GM18907 (cell line): ENCODE measurements at regions not wholly inside any gene's neighbourhood (a gene's known extent, or its start where the extent isn't known, plus 50 kb on each side); places are given as distances from the start of the nearest gene placed in this dataset.
"Not testable (repeated sequence)": the region's sequence is repeated elsewhere in the genome, so short reads cannot be mapped to it uniquely, and the experiment has no call there.

Experiments
- ATAC-seq: cut with Tn5 transposase; IDR thresholded peaks from one replicate; pipeline ENCODE4 v1.9.1; 2021; ENCODE audit warnings: mild to moderate bottlenecking, moderate library complexity; ENCODE audit not compliant: unreplicated experiment

DNA sequence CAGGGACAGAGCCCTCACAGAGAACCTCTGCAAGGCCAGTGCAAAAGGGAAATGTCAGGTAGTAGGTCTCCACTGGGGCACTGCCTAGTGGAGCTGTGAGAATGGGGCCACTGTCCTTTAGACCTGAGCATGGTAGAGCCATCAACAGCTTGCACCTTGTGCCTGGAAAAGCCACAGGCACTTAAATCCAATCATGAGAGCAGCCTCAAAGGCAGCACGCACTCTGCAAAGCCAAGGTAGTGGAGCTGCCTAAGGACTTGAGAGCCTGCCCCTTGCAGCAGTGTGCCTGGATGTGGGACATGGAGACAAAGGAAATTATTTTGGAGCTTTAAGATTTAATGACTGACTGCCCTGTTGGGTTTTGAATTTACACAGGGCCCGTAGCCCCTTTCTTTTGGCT lies 918.5 kb upstream of the POT1 start:
- ATAC-seq, result no peak

- no peak for ATAC-seq
Observed at GRCh38 chr7:125847692-125848091, 918.1 kb upstream of the POT1 start.

DNA sequence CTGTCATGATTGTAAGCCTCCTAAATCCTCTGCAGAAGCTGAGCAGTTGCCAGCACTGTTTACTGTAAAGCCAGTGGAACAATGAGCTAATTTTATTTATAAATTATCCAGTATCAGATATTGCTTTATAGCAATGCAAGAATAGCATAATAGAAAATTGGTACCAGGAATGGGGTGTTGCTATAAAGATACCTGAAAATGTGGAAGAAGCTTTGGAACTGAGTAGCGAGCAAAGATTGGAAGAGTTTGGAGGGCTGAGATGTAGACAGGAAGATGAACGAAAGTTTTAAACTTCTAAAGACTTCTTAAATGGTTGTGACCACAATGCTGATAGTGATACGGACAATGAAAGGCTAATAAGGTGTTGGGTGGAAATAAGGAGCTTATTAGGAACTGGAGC lies 917.4 kb upstream of the POT1 start:
- no peak for ATAC-seq

DNA sequence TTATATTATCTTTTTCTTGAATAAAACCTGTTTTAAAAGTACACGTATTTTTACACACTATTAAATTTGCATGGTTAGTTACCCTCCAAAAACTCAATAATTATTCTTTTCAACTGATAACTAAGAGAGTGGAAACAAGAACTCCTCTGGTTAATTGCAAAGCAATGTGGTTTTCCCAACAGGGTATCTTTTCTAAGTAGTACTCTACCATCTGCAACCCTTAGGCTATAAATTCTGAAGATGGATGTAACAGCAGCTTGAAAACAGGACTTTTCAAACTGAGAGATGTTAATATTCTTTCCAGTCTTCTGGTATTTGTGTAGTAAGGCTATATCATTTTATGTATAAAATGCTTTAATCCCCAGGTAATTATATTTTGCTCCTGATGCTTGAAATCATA lies 916.1 kb upstream of the POT1 start:
- no peak for ATAC-seq

DNA sequence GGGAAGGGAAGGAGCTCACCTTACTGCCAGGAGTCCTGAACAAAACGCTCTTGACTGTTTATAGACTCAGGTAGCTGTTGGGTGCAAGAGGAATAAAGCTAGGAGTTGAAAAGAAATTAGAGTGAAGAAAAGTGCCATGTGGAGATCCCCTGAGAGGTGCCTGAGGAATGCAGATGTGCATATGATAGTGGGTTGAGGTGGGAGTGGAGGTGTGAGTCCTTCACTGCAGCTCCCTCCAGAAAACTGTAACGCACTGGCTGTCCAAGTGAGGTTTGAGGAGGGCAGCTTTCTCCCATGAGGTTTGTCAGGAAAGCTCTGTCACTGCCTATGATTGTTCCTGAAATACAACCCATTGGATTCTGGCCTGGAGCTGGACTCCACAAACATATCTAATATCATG lies 904.8 kb upstream of the POT1 start:
- ATAC-seq, result no peak

DNA sequence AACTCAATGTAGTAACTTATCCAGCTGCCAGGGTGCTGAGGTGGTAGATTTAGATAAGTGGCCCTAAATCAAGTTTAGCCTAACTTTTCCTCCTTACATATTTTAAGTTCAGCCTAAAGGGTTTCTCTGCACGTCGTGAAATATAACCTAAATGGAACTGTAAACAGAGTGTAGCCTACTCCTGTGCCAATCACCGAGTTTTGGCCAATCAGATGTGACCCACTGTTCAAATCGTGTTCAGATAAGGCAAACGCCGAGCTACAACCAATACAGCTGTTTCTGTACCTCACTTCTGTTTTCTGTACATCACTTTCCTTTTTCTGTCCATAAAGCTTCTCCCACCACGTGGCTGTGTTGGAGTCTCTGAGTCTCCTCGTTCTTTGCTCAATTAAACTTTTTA lies 904.2 kb upstream of the POT1 start:
- ATAC-seq, result no peak

DNA sequence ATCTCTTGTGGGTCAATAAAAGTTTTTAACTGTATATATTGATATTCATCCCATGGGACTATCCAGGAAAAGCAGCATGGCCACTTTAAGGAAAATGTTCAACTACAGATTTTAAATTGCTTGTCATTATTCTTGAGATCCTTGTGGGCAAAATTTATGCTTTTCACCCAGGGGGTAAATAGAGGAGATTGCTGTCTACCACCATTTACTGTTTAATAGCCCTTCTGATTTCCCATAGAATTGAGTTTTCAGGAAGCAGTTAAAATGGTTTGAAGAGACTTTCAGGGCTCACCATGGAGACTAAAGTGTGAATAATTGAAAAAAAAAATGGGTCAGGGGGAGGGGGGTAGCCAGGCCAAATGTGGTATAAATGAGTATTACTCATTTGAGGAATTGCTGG lies 901.1 kb upstream of the POT1 start:
- ATAC-seq, result no peak

DNA sequence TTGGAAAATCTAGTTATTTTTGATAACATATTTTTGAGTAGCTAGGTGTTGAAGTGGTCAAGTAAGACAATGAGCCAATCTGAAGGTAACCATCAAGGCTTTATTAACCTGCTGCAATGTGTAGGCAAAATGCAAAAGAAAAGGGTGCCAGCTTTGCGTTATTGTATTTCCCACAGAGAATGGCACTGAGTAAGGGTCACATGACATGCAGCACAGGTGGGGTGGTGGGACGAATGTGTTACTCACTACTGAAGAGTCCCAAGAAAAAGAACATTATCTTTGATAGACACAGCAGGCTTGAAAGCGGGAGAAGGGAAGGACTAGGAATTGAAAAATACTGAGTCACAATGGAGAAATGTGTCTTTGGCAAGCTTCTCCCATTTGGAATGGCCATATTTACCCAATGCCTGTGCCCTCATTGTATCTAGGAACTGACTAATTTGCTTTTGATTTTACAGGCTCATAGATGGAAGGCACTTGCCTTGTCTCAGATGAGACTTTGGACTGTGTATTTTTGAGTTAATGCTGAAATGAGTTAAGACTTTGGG lies 898.6 kb upstream of the POT1 start:
- ATAC-seq, result no peak

DNA sequence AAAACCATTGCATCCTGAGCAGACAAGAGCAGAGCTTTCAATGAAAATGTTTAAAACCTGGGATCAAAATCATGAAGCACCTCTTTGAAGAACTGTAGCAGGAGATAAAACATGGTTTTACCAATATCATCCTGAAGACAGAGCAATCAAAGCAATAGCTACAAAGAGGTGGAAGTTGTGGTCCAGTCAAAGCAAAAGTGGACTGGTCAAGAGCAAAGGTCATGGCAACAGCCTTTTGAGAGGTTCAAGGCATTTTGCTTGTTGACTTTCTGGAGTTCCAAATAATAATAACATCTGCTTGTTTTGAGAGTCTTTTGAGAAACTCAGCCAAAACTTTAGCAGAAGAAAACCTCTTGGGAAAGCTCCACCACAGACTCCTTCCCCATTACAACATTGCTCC lies 893.9 kb upstream of the POT1 start:
- ATAC-seq, result no peak

DNA sequence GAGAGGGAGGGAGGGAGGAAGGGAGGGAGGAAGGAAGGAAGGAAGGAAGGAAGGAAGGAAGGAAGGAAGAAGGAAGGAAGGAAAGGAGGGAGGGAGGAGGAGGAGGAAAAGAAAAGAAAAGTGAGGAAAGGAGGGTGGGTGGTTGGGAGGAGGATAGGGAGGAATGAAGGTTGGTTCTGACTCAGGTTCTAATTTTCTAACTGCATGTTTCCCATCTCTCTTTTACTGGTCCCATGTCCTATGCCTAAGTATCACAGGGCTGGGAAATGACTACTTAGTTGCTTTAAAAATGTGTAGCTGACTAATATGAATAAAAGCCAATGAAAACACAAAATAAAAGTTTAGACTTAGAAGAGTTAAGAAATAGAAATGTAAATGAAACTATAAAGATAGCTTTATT lies 890.9 kb upstream of the POT1 start:
- ATAC-seq, result no peak

DNA sequence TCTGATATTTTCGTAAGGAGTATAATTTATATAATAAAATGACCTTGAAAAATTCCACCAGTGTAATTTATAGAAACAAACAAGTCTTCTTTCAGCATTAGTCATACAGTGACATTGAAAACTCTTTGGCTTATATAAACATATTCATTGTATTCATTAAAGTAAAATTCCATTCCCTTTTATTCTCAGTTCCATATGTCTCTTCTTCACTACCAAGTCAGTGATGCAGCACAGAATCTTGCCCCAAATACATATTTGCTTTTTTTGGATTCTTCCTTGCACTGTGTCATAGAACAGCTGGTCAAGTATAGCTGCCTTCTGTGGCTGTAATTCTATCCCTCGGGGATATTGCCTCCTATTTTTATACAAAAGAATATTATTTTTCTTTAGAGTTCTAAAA lies 884.5 kb upstream of the POT1 start:
- no peak for ATAC-seq

DNA sequence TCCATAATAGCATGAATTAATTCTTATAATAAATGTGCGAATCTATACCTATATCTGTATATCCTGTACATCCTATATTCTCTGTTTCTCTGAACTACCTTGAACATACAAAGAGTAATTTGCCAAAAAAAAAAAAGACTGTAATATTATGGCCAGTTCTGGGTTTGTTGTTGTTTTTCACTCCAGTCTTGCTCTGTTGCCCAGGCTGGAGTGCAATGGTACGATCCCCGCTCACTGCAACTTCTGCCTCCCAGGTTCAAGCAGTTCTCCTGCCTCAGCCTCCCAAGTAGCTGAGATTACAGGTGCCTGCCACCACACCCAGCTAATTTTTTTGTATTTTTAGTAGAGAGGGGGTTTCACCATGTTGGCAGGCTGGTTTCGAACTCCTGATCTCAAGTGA lies 876.9 kb upstream of the POT1 start:
- not testable (repeated sequence) for ATAC-seq

- no peak for ATAC-seq
Observed at GRCh38 chr7:125804273-125804672, 874.6 kb upstream of the POT1 start.

DNA sequence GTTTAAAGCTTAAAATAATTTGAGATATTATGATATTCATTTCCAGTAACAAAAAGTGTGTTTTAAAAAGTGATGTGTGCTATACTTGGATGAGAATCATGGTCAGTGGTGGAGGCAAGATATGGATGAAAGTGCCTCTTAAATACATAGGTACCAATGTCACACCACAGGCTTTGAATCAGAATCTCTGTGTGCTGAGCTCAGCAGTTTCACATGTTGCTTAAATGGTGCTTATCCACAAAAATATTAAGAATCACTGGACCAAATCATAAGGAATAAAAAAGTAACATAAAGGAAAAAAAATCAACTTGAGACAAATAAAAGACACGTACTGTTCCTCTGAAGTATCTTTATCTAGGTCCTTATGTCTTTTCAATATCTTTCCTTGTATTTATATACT lies 850.5 kb upstream of the POT1 start:
- no peak for ATAC-seq

GRCh38 chr7:125775317-125775716 lies 845.7 kb upstream of the POT1 start:
- ATAC-seq, result no peak

DNA sequence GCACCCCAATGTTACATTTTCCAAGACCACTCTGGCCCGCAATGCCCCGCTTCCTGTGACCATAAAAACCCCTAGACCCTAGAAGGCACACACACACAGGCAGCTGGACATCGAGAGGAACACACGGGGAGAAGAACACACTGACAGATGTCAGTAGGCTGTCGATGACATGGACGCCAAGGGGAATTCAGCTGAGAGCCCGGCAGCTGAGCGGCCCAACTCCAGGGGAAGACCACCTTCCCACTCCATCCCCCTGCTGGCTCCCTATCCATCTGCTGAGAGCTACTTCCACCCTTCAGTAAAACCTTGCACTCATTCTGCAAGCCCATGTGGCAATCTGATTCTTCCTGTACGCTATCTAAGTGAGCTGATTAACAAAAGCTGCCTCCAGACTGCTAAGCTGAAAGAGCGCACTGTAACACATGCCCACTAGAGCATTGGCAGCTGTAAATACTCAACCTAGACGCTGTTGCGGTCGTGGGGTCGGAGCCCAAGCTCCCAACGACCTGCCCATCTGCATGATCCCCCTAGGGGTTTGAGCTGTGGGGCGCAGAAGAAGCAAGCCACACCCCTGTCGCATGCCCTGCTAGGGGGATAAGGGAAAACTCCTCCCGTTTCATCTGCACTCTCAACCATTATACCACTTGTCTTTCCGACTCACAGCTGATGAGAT lies 843.6 kb upstream of the POT1 start:
- no peak for ATAC-seq

- ATAC-seq, result no peak
Observed at GRCh38 chr7:125747966-125748365, 818.3 kb upstream of the POT1 start.

GRCh38 chr7:125746510-125746909 lies 816.9 kb upstream of the POT1 start:
- no peak for ATAC-seq

DNA sequence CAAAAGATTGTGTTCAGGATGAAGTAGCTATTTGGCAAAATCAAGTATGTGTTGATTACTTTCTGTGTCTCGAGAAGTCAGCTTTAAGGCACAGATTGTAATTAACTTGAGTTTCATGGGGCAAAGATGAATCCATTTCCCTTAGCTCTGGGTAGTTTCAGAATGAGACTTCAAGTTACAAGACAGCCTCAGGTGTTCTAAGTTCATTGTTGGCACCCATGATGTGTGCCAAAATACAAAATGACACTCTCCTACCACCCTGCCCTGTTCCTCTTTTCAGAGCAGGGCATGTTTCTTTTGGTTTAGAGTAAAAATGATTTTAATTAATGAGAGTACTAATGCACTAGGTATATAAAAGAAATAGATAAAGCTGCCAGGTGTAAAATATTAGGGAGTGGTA lies 797.6 kb upstream of the POT1 start:
- ATAC-seq, result no peak

DNA sequence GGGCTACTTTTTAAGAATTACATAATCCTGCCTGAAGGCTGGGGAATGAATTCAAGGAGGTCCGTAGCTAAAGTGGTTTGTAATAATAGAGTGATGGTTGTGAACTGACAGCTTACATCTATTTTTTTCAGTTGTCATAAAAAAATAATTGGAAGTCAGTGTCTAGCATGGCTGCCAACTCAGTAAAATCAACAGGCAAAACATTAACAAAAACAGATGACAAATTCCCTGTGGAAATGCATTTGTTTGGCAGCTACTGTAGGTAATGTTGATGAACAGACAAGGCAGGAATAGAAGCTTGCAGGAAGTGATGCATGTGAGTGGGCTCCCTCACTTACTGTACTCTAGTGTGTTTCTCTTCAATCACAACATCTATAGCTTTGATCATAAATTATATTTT lies 766.0 kb upstream of the POT1 start:
- ATAC-seq, result no peak

DNA sequence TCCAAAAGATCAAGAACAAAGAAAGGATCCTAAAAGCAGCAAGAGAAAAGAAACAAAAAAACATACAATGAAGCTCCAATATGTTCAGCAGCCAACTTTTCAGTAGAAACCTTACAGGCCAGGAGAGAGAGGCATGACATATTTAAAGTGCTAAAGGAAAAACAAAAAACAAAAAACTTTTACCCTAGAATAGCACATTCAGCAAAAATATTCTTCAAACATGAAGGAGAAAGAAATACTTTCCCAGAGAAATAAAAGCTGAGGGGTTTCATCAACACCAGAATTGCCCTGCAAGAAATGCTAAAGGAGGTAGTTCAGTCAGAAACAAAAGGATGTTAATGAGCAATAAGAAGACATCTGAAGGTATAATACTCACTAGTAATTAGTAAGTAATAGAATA lies 753.5 kb upstream of the POT1 start:
- ATAC-seq, result no peak

- ATAC-seq, result no peak
Observed at GRCh38 chr7:125681508-125681907, 751.9 kb upstream of the POT1 start.

DNA sequence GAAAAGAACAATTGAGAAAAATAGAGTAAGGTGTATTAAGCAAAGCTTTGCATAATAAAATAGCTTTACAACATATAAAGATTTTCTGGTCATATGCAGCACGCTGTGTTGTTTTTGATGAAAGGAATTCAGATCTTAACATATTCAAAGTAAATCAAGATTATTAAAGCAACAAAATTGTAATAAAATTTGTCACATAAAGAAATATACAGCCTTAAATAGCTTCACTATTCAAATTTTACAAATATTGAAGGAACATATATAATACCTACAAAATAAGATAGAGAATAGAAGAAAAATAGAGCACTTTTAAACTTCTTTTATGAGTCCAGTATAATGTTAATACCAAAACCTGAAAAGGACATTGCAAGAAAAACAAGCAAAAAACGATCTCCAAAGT lies 749.1 kb upstream of the POT1 start:
- ATAC-seq, result no peak
